ACHN (cell line): ENCODE measurements at regions not wholly inside any gene's neighbourhood (a gene's known extent, or its start where the extent isn't known, plus 50 kb on each side); places are given as distances from the start of the nearest gene placed in this dataset.

ENCODE experiments used
- DNase-seq: peaks from one replicate; pipeline ENCODE4 v3.0.0-alpha.2; 2015
- in situ Hi-C: cut with HindIII; loops from 2 replicates; pipeline ENCODE4 v1.10.0; 2017; ENCODE audit warnings: low sequenced_read_pairs, low pct_ligation_motif_present, low pct_unique_long_range_greater_than_20kb

DNA sequence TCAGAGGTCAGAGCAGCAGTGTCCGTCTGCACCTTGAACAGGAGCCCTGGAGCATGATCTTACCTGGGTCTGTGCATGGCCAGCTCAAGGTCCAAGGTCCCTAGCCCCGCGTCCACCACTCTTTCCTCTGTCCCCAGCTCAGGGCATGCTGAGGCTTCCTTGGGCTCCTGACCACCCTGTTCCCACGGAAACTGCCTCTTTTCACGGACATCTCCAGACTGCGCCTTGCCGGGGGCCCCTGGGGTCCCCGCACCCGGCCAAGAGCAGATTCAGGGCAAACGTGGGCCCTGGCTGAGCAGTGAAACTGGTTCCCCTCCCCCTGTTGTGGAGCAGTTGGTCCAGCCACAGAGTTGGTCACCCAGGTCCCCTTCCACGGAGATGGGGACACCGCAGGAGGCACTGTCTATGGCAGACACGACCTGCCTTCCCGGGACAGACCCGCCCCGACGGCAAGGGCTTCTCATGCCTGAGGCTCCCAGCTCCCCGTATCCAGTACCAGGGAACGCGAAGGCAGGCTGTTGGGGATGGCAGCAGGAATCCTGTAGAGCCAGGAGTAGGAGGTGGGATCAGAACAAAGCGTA lies 217.4 kb upstream of the PPP2R2D start:
- in situ Hi-C loops = no loop called here
- no peak for DNase-seq

DNA sequence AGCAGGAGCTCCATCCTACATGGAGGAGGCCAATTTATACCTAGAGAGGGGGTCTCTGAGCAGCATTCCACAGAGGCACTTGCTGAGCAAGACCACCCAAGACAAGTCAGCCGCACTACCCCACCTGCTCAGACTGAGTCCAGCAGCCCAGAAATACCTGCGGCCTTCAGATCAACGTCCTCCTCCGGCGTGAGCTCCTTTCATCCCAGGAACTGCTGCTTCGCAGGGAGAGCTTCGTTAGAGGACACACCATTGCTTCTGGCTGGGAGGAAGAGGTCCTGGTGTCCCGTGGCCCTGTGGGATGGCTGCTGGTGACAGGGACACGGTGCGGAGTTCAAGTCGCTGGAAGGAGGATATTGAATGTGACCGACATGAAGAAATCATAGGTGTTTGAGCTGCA lies 216.9 kb upstream of the PPP2R2D start:
- DNase-seq = no peak
- in situ Hi-C loops = no loop called here

DNA sequence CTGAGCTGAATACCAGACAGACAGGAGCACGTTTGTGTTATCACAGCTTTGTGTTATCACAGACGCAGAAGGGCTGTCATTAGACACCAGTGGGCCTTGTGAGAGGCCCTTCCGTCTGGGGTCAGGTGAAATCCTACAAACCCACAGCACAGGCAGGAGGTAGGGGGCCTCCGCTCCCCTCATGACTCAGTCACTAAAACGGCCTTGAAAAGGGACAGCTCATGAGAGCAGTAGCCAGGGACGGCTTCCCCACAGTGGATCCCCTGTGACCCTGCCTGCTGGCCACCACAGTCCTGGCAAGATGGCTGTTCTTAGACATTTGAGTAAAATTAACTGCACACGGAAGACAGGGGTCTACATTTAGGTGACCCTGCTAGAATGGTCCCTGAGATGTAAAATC lies 215.8 kb upstream of the PPP2R2D start:
- DNase-seq = no peak
- in situ Hi-C loops = no loop called here

DNA sequence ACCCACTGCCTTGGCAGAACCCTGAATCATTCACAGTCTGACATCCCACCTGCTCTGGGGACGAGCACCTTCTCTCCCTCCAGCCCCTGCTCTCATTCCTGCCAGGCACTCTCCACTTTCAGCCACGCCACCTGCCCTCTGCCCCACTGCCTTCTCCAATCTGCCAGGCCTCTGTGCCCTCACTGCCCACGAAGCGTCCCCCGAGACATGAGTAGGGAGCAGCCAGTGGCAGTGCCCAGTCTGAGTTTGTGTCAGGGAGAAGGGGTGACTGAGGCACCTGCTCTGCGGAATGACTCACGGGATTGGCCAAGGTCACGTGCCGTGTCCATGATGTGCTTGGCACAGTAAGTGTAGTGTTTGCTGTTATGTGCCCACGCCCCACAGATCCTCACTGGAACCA lies 215.2 kb upstream of the PPP2R2D start:
- in situ Hi-C loops = no loop called here
- DNase-seq = no peak

DNA sequence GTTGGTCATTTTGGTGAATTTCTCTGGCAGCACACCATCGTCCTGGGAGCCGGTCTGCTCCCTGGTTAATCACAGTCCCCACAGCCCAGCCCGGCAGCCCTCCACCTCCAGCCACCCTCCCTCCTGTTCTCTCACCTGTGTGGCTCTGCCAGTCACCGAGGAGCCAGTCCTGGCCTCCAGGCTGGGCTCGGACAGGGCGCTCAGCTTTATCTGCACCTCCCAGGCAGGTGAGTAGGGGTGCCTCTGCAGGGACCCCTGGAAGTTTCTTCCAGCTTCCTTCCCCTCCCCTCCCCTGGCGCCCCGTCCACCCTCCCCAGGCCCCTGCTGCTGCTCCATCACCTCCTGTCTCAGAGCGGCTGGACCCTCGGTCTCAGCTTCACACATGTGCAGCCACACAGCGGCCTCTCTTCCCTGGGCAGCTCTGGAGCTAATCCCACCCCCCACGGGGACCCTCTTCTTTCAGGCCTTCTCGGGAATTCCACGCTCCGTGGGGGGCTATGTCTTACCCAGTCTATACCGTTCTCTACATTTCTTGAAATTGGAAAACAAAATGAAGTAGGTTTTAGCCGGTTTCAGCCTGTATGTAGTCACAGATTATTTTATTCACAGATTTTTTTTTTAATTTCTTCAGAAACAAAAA lies 213.9 kb upstream of the PPP2R2D start:
- DNase-seq = no peak
- in situ Hi-C loops = no loop called here

DNA sequence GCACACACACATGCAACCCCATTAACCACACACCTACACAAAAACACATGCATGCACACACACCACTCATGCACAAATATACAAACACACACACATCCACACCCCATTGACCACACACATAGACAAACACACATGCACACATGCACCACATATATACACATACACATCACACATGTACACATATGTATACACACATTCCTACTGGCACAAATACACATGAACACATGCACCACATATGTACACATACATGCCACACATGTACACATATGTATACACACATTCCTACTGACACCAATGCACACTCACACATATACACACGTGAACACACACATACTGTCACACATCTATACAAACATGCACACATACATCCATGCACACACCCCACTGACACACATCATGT lies 212.5 kb upstream of the PPP2R2D start:
- in situ Hi-C loops = no loop called here
- DNase-seq = no peak

DNA sequence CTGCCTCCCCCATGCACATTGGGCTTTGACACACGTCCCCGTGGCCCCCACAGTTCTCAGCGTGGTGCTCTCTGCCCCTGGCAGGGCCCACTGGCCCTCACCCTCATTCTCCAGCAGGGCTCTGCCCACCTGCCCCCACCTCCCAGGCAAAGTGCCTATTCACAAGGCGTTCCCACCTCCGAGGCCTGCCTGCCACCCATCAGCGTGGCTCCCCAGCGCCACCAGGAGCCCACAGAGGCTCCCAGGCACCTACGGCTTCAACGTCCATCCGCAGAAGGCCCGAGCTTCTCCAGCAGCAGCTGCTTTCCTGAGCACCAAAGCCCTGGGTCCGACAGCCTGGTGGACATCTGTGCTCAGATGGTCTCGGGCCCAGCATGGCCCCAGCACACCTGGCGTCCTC lies 211.8 kb upstream of the PPP2R2D start:
- no peak for DNase-seq
- in situ Hi-C loops = no loop called here

DNA sequence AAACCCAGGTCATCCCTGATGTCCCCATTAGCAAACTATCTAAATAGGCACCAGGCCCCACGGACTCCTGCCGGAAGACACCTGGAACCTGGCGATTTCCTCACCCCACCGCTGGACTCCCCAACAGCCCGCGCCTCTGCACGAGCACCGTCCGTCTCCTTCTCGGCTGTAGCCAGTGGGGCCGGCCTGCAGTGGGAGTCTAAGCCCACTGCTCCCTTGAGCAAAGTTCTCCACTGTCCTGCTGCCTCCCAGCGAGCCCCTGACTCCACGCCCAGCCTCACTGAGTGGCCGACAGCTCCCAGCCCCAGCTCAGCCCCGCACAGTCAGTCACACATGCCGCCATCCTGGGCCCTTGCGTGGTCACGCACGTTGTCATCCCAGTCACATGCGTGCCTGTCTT lies 211.3 kb upstream of the PPP2R2D start:
- no peak for DNase-seq
- in situ Hi-C loops = no loop called here

DNA sequence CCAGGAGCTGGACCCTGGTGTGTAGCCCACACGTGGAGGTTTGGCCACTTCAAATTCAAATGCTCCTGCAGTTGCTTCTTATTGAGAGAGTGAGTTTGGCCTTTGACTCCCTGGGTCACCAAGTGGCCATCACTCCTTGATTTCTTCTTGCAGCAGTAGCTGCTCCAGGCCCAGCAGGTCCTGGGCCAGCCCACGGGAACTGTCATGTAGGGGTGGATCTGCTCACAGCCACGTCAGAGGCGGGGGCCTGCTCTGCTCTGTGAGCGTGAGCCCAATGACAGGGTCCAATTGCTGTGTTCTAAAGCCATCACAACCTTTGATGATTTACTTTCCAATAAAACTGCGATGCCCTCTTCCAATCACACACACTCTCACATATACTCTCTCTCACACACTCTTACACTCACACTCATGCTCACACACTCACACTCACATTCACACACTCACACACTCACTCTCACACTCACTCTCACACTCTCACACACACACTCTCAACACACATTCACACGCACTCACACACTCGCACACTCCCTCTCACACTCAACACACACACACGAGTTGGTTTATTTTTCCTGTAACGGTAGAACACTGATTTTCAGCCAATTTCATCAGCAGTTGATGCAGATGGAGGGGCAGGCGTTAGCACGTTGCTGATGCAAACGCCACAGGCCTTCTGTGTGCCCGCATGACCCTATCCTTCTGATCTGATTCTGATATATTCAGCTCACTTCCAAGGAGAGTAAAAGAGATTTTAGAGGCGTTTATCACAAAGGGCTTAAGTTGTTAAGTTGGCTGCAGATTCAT lies 210.7 kb upstream of the PPP2R2D start:
- in situ Hi-C loops = no loop called here

GRCh38 chr10:131690805-131691239 lies 210.0 kb upstream of the PPP2R2D start:
- in situ Hi-C loops = no loop called here
- DNase-seq = no peak

More for the DNA sequence above, 210.7 kb upstream of the PPP2R2D start:
- DNase-seq = no peak

- in situ Hi-C loops = no loop called here
- no peak for DNase-seq
These were observed 209.2 kb upstream of the PPP2R2D start for GRCh38 chr10:131691481-131692090.

GRCh38 chr10:131692176-131692575 lies 208.6 kb upstream of the PPP2R2D start:
- in situ Hi-C loops = no loop called here
- DNase-seq = no peak

DNA sequence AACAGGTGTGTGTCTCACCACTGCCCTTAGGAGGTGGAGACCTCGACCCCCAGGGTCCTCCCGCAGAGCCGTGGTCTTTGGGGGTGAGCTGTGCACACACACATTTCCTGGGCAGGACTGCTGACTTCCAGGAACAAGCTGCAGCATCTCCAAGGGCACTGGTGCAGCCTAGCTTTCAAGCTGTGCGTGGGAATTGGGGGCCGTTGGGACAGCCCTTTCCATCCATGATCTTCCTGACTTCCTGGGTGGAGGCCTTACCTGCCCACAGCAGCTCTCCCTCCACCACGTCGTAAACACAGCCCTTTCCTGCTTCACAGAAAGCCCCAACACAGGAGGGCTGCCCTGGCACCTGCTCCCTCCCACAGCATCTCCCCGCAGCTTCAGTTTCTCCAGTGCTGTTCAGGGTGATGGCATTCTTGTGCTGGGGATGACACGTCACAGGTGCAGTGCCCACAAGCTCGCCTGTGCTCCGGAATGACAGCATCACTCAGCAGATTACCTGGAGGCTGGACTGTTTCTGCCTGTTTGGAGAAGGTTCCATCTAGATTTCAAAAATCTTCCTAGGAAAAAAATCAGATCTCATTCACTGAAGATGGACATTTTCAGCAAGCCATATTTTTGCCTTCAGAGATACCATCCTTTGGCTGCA lies 208.0 kb upstream of the PPP2R2D start:
- DNase-seq = no peak
- in situ Hi-C loops = no loop called here

GRCh38 chr10:131693766-131694165 lies 207.0 kb upstream of the PPP2R2D start:
- in situ Hi-C loops = no loop called here

GRCh38 chr10:131694168-131694780 lies 206.5 kb upstream of the PPP2R2D start:
- in situ Hi-C loops = no loop called here
- DNase-seq = no peak

More at GRCh38 chr10:131693766-131694165, 207.0 kb upstream of the PPP2R2D start:
- DNase-seq = no peak

DNA sequence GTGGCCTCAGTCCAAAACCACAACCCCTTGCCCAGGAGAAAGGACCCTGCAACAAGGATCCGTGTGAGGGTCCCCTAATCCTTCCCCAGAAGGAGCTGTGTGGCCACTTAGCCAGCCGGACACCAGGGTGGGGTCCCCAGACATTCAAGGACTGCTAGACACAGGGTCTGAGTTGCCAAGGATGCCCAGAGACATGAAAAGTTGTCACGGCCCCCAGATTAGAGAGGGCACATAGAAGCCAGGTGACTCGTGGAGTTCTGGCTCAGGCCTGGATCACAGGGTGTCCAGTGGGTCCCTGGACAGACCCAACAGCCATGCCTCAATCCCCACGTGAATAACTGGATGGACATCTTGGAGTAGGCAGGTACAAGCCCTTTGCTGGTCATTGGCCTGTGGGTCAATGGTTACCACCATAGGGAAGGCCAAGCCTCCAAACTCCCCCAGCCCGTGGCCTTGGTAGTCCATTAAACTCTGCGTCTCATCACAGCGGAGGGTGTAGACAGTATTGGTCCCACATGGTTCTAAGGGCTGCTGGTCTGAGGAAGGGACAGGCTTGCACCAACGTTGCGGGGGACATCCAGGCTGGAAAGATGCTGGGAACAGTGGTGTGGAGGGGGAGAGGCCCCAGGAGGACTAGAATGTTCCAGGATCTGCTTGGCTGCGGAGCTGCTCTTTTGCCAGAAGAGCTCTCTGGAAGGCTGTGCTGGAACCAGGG lies 205.9 kb upstream of the PPP2R2D start:
- in situ Hi-C loops = no loop called here

GRCh38 chr10:131695496-131696165 lies 205.2 kb upstream of the PPP2R2D start:
- DNase-seq = no peak
- in situ Hi-C loops = no loop called here

More for the DNA sequence above, 205.9 kb upstream of the PPP2R2D start:
- DNase-seq = no peak
